ENCODE measurements at regions not wholly inside any gene's neighbourhood (a gene's known extent, or its start where the extent isn't known, plus 50 kb on each side); places are given as distances from the start of the nearest gene placed in this dataset.

DNA sequence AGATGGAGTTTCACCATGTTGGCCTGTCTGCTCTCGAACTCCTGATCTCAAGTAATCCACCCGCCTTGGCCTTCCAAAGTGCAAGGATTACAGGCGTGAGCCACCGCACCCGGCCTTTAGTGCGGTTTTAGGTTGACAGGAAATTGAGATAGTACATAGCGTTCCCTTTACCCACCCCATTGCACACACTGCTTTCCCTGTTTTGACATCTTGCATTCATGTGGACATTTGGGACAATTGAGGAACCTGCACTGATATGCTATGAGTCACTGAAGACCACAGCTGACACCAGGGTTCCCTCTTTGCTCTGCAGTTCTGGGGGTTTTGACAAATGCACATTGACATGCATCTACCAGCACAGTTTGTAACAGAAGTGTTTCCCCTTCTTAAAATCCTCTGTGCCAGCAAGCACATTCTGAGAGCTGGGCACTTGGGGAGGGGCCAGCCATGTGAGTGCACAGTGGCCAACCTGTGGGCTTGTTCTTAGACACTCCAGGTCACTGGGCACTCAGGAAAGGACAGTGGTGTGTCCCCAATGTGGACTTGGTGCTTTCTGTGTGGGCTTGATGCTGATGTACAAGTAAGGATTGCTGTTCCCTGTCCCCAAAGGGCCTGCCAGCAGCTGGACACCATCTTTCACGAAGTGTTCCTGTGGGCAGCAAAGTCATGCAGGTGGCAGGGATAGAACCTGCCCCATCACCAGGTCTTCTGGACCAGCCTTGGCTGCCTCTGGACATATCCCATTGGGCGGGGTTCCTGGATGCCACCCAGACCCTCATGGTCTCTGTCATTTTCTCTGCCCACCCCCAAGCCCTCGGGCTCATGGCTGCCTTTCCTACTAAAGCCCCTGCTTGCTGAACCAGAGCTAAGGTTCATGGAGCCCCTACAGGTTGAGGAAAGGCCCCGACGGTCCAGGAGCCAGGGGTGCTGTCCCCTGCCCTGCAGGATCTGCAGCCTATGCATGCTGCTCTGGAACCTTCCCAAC, 579.8 kb downstream of the GLRX3 start:
- no peak overlapping the region for H3K27ac ChIP-seq (ENCODE audit: low read depth)
- Mint-ChIP-seq H3K4me3 (no peak overlapping the region), H3K27ac (no peak overlapping the region), H3K36me3 (ENCODE audit: low read depth) (peaks cover 26% of the 10 kb centered on the region; the same call in 2 of the 3 replicates), H3K4me1 (no peaks in the 10 kb centered on the region), H3K9me3 (peaks cover 91% of the 10 kb centered on the region), H3K27me3 (ENCODE audit: insufficient read depth, low read depth, poor library complexity) (peaks cover 9% of the 10 kb centered on the region)
- TF ChIP-seq NANOG (IDR thresholded peaks at IDR 0.05; ENCODE audit: borderline replicate concordance) (no peak), CREB1 (CRISPR knock-in tag; IDR thresholded peaks at IDR 0.05; ENCODE audit: low read depth) (no peak)
- TF ChIP-seq, protein P1, sequence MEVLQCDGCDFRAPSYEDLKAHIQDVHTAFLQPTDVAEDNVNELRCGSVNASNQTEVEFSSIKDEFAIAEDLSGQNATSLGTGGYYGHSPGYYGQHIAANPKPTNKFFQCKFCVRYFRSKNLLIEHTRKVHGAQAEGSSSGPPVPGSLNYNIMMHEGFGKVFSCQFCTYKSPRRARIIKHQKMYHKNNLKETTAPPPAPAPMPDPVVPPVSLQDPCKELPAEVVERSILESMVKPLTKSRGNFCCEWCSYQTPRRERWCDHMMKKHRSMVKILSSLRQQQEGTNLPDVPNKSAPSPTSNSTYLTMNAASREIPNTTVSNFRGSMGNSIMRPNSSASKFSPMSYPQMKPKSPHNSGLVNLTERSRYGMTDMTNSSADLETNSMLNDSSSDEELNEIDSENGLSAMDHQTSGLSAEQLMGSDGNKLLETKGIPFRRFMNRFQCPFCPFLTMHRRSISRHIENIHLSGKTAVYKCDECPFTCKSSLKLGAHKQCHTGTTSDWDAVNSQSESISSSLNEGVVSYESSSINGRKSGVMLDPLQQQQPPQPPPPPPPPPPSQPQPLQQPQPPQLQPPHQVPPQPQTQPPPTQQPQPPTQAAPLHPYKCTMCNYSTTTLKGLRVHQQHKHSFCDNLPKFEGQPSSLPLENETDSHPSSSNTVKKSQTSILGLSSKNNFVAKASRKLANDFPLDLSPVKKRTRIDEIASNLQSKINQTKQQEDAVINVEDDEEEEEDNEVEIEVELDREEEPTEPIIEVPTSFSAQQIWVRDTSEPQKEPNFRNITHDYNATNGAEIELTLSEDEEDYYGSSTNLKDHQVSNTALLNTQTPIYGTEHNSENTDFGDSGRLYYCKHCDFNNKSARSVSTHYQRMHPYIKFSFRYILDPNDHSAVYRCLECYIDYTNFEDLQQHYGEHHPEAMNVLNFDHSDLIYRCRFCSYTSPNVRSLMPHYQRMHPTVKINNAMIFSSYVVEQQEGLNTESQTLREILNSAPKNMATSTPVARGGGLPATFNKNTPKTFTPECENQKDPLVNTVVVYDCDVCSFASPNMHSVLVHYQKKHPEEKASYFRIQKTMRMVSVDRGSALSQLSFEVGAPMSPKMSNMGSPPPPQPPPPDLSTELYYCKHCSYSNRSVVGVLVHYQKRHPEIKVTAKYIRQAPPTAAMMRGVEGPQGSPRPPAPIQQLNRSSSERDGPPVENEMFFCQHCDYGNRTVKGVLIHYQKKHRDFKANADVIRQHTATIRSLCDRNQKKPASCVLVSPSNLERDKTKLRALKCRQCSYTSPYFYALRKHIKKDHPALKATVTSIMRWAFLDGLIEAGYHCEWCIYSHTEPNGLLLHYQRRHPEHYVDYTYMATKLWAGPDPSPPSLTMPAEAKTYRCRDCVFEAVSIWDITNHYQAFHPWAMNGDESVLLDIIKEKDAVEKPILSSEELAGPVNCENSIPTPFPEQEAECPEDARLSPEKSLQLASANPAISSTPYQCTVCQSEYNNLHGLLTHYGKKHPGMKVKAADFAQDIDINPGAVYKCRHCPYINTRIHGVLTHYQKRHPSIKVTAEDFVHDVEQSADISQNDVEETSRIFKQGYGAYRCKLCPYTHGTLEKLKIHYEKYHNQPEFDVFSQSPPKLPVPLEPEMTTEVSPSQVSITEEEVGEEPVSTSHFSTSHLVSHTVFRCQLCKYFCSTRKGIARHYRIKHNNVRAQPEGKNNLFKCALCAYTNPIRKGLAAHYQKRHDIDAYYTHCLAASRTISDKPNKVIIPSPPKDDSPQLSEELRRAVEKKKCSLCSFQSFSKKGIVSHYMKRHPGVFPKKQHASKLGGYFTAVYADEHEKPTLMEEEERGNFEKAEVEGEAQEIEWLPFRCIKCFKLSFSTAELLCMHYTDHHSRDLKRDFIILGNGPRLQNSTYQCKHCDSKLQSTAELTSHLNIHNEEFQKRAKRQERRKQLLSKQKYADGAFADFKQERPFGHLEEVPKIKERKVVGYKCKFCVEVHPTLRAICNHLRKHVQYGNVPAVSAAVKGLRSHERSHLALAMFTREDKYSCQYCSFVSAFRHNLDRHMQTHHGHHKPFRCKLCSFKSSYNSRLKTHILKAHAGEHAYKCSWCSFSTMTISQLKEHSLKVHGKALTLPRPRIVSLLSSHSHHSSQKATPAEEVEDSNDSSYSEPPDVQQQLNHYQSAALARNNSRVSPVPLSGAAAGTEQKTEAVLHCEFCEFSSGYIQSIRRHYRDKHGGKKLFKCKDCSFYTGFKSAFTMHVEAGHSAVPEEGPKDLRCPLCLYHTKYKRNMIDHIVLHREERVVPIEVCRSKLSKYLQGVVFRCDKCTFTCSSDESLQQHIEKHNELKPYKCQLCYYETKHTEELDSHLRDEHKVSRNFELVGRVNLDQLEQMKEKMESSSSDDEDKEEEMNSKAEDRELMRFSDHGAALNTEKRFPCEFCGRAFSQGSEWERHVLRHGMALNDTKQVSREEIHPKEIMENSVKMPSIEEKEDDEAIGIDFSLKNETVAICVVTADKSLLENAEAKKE (CRISPR knock-in tag; IDR thresholded peaks at IDR 0.05), result no peak
- TF ChIP-seq, protein P2, sequence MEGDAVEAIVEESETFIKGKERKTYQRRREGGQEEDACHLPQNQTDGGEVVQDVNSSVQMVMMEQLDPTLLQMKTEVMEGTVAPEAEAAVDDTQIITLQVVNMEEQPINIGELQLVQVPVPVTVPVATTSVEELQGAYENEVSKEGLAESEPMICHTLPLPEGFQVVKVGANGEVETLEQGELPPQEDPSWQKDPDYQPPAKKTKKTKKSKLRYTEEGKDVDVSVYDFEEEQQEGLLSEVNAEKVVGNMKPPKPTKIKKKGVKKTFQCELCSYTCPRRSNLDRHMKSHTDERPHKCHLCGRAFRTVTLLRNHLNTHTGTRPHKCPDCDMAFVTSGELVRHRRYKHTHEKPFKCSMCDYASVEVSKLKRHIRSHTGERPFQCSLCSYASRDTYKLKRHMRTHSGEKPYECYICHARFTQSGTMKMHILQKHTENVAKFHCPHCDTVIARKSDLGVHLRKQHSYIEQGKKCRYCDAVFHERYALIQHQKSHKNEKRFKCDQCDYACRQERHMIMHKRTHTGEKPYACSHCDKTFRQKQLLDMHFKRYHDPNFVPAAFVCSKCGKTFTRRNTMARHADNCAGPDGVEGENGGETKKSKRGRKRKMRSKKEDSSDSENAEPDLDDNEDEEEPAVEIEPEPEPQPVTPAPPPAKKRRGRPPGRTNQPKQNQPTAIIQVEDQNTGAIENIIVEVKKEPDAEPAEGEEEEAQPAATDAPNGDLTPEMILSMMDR (conservative IDR thresholded peaks at IDR 0.05; ENCODE audit: low read depth in 2 of 2), result no peak
- H3K27me3 ChIP-seq (ENCODE audit: insufficient read depth), result no peaks in the 10 kb centered on the region
- no peak overlapping the region for H3K4me3 ChIP-seq
- H4K20me1 ChIP-seq (replicated peaks; ENCODE audit: insufficient read depth), result no peaks in the 10 kb centered on the region
- H3F3A ChIP-seq (replicated peaks; ENCODE audit: low read depth), result no peaks in the 10 kb centered on the region
- no peak for DNase-seq (ENCODE audit: low spot score)
- no peaks in the 10 kb centered on the region for H3K9me2 ChIP-seq (ENCODE audit: insufficient read depth)
- no peak for ATAC-seq
- H3K79me2 ChIP-seq (replicated peaks; ENCODE audit: insufficient read depth), result no peaks in the 10 kb centered on the region
- no peaks in the 10 kb centered on the region for H3K36me3 ChIP-seq (ENCODE audit: insufficient read depth)
- no peaks in the 10 kb centered on the region for H3K4me1 ChIP-seq (ENCODE audit: insufficient read depth)
- H3K4me2 ChIP-seq, result no peak overlapping the region
- H2AFZ ChIP-seq, result no peak overlapping the region

Data from GM23338 (cell line).